ENCODE measurements at regions not wholly inside any gene's neighbourhood (a gene's known extent, or its start where the extent isn't known, plus 50 kb on each side); places are given as distances from the start of the nearest gene placed in this dataset.

- TF ChIP-seq, protein P1, sequence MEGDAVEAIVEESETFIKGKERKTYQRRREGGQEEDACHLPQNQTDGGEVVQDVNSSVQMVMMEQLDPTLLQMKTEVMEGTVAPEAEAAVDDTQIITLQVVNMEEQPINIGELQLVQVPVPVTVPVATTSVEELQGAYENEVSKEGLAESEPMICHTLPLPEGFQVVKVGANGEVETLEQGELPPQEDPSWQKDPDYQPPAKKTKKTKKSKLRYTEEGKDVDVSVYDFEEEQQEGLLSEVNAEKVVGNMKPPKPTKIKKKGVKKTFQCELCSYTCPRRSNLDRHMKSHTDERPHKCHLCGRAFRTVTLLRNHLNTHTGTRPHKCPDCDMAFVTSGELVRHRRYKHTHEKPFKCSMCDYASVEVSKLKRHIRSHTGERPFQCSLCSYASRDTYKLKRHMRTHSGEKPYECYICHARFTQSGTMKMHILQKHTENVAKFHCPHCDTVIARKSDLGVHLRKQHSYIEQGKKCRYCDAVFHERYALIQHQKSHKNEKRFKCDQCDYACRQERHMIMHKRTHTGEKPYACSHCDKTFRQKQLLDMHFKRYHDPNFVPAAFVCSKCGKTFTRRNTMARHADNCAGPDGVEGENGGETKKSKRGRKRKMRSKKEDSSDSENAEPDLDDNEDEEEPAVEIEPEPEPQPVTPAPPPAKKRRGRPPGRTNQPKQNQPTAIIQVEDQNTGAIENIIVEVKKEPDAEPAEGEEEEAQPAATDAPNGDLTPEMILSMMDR (IDR thresholded peaks at IDR 0.05): no peak
- TF ChIP-seq POLR2A (IDR thresholded peaks at IDR 0.05): no peak
Measured at GRCh38 chr18:41864216-41864615, 90.8 kb upstream of the PIK3C3 start.
